A673 (cell line): ENCODE measurements at regions not wholly inside any gene's neighbourhood (a gene's known extent, or its start where the extent isn't known, plus 50 kb on each side); places are given as distances from the start of the nearest gene placed in this dataset.

Experiments used
- BruUV-seq: library from RNA; stranded (reverse); fragments of 400-500 nt; replicated peaks from 2 replicates; lab custom pipeline; 2021; lab: Mats Ljungman, UMichigan
- CTCF ChIA-PET: fragments of 300-600 bp; sonication (Branson Sonifier 250); formaldehyde crosslinking; loops from one replicate; lab custom pipeline; 2022; ENCODE audit warnings: antibody characterized with exemption; lab: Charles Lee
- POLR2A ChIA-PET: fragments of 300-600 bp; sonication (Branson Sonifier 250); formaldehyde crosslinking; loops from one replicate; lab custom pipeline; 2022; ENCODE audit warnings: antibody characterized with exemption; ENCODE audit not compliant: low non-redundant PET; lab: Charles Lee
- DNase-seq: peaks from one replicate; pipeline ENCODE4 v3.0.0-alpha.2; 2015; ENCODE audit warnings: low spot score
- H3K27ac ChIP-seq: fragments of 200-600 bp; sonication (generic); 2 replicates; pipeline ENCODE4 v1.5.1; 2016; ENCODE audit warnings: mixed run types, low read depth, mild to moderate bottlenecking, mixed read lengths, antibody characterized with exemption, low read length; ENCODE audit not compliant: poor library complexity, severe bottlenecking
- H3K27me3 ChIP-seq: fragments of 200-600 bp; sonication (generic); replicated peaks from 2 replicates; pipeline ENCODE4 v1.6.1; 2017; ENCODE audit warnings: mixed run types, low read depth, mild to moderate bottlenecking, mixed read lengths, antibody characterized with exemption, low read length; ENCODE audit not compliant: insufficient read depth, poor library complexity
- H3K36me3 ChIP-seq: fragments of 200-600 bp; sonication (generic); 2 replicates; pipeline ENCODE4 v1.6.1; 2016; ENCODE audit warnings: mixed run types, mild to moderate bottlenecking, mixed read lengths, antibody characterized with exemption, low read length; ENCODE audit not compliant: insufficient read depth, poor library complexity, severe bottlenecking
- H3K4me1 ChIP-seq: fragments of 200-600 bp; sonication (generic); 2 replicates; pipeline ENCODE4 v1.6.1; 2017; ENCODE audit warnings: mixed run types, mild to moderate bottlenecking, mixed read lengths, antibody characterized with exemption, low read length; ENCODE audit not compliant: insufficient read depth, poor library complexity, severe bottlenecking
- H3K4me3 ChIP-seq: fragments of 200-600 bp; sonication (generic); 2 replicates; pipeline ENCODE4 v1.5.1; 2016; ENCODE audit warnings: low read depth, mixed run types, mild to moderate bottlenecking, mixed read lengths, low read length; ENCODE audit not compliant: poor library complexity, severe bottlenecking
- H3K9me3 ChIP-seq: fragments of 200-600 bp; sonication (generic); 2 replicates; pipeline ENCODE4 v1.6.1; 2016; ENCODE audit warnings: mixed run types, low read depth, mild to moderate bottlenecking, mixed read lengths, antibody characterized with exemption, low read length; ENCODE audit not compliant: poor library complexity, severe bottlenecking
- CTCF ChIP-seq: fragments of 300-800, 200-600 bp; sonication (generic); conservative IDR thresholded peaks from 2 replicates; pipeline ENCODE4 v1.5.1; 2017; ENCODE audit warnings: low read depth, mild to moderate bottlenecking, antibody characterized with exemption, low read length, moderate library complexity, mixed read lengths
- EZH2 ChIP-seq: fragments of 200-600 bp; sonication (generic); IDR thresholded peaks from 2 replicates; pipeline ENCODE4 v1.6.1; 2017; ENCODE audit warnings: borderline replicate concordance, low read depth, mild to moderate bottlenecking, mixed read lengths, antibody characterized with exemption, low read length; ENCODE audit not compliant: poor library complexity, severe bottlenecking
- intact Hi-C: fragments of 100-400 bp; cut with micrococcal nuclease; formaldehyde crosslinking; loops from one replicate; pipeline ENCODE4 v1.10.0; 2022; ENCODE audit not compliant: unreplicated experiment

- H3K27me3 ChIP-seq, result no peaks in the 10 kb centered on the region
- ChIA-PET CTCF (no interaction called here), POLR2A (no interaction called here)
- TF ChIP-seq EZH2 (no peak), CTCF (no peak)
- H3K9me3 ChIP-seq, result no peaks in the 10 kb centered on the region
- H3K27ac ChIP-seq, result no peak overlapping the region
- H3K4me3 ChIP-seq, result no peak overlapping the region
- no peaks in the 10 kb centered on the region for H3K36me3 ChIP-seq
- no peaks in the 10 kb centered on the region for H3K4me1 ChIP-seq
- BruUV-seq, result no TSS peak
- intact Hi-C loops, result no loop called here
- DNase-seq, result no peak
Observed at GRCh38 chr6:23522792-23523547, 603.0 kb upstream of the NRSN1 start.

- Histone ChIP-seq H3K27ac (no peak overlapping the region), H3K9me3 (no peaks in the 10 kb centered on the region), H3K36me3 (no peaks in the 10 kb centered on the region), H3K27me3 (no peaks in the 10 kb centered on the region), H3K4me1 (no peaks in the 10 kb centered on the region), H3K4me3 (no peak overlapping the region)
- TF ChIP-seq CTCF (no peak), EZH2 (no peak)
- no peak for DNase-seq
- intact Hi-C loops, result no loop called here
- ChIA-PET POLR2A (no interaction called here), CTCF (no interaction called here)
- no TSS peak for BruUV-seq
Observed at GRCh38 chr6:23523771-23524170, 602.2 kb upstream of the NRSN1 start.

GRCh38 chr6:23524548-23524947 is 601.5 kb upstream of the NRSN1 start:
- no peak overlapping the region for H3K27ac ChIP-seq
- intact Hi-C loops, result no loop called here
- H3K9me3 ChIP-seq, result no peaks in the 10 kb centered on the region
- BruUV-seq, result no TSS peak
- no peaks in the 10 kb centered on the region for H3K36me3 ChIP-seq
- TF ChIP-seq EZH2 (no peak), CTCF (no peak)
- no peak overlapping the region for H3K4me3 ChIP-seq
- DNase-seq, result no peak
- H3K27me3 ChIP-seq, result no peaks in the 10 kb centered on the region
- no peaks in the 10 kb centered on the region for H3K4me1 ChIP-seq
- ChIA-PET POLR2A (no interaction called here), CTCF (no interaction called here)
